Astrocyte (in vitro differentiated cells and primary cell): ENCODE measurements at regions not wholly inside any gene's neighbourhood (a gene's known extent, or its start where the extent isn't known, plus 50 kb on each side); places are given as distances from the start of the nearest gene placed in this dataset.

Experiments
- EZH2 ChIP-seq: IDR thresholded peaks from 2 replicates; pipeline ENCODE4 v1.6.1; 2012; ENCODE audit warnings: mild to moderate bottlenecking, low read length, inconsistent platforms; ENCODE audit not compliant: insufficient read depth
- TF ChIP-seq, protein P1 (sequence below): IDR thresholded peaks from 2 replicates; pipeline ENCODE4 v1.5.1; 2011; ENCODE audit warnings: low read depth, mild to moderate bottlenecking, inconsistent platforms, low read length, moderate library complexity; ENCODE audit not compliant: insufficient read depth

DNA sequence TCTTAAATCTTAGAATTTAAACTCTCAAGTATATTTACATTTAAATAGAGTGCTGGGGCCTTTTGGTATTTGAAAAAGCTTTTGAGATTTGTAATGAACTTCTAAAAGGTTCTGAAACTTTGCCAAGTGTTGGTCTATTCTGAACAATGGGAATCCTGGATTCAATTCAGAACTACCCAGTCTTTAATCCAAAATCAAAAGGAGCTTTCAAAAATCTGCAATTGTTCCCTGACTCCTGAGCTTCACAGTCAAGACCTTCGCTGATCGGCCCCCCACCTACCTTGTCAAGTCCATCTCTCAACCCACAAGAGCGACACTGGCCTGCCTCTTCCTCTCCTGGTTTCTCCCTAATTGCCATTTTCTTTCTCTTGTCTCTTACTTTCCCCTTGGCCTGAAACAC, 666.1 kb upstream of the BOD1L1 start:
- TF ChIP-seq, protein P1, sequence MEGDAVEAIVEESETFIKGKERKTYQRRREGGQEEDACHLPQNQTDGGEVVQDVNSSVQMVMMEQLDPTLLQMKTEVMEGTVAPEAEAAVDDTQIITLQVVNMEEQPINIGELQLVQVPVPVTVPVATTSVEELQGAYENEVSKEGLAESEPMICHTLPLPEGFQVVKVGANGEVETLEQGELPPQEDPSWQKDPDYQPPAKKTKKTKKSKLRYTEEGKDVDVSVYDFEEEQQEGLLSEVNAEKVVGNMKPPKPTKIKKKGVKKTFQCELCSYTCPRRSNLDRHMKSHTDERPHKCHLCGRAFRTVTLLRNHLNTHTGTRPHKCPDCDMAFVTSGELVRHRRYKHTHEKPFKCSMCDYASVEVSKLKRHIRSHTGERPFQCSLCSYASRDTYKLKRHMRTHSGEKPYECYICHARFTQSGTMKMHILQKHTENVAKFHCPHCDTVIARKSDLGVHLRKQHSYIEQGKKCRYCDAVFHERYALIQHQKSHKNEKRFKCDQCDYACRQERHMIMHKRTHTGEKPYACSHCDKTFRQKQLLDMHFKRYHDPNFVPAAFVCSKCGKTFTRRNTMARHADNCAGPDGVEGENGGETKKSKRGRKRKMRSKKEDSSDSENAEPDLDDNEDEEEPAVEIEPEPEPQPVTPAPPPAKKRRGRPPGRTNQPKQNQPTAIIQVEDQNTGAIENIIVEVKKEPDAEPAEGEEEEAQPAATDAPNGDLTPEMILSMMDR, result no peak
- TF ChIP-seq EZH2, result no peak
